Right lobe of liver (tissue), 6 donors: ENCODE measurements at regions not wholly inside any gene's neighbourhood (a gene's known extent, or its start where the extent isn't known, plus 50 kb on each side); places are given as distances from the start of the nearest gene placed in this dataset.

ENCODE experiments used
- ATAC-seq, 4 donors: fragments of 200-7000 bp; cut with Tn5 transposase; one replicate each; pipeline ENCODE4 v1.9.1; 2020; ENCODE audit warnings: mild to moderate bottlenecking in 4 of 4, moderate library complexity in 4 of 4
- DNase-seq, 3 donors: peaks; one replicate each; pipeline ENCODE4 v3.0.0-alpha.2; 2020
- H3K27ac ChIP-seq, 3 donors: fragments of 200-600 bp; one replicate each; pipeline ENCODE4 v1.8.0; 2022
- H3K27me3 ChIP-seq, 2 donors: fragments of 200-600 bp; one replicate each; pipeline ENCODE4 v1.8.0; 2022
- H3K36me3 ChIP-seq, 4 donors: fragments of 200-600 bp; sonication (generic) in 1 of 4; one replicate each; pipeline versions ENCODE4 v1.5.1 to v1.8.0; 2017 to 2022; ENCODE audit warnings: control low read depth in 1 of 4
- H3K4me1 ChIP-seq, 4 donors: fragments of 200-600 bp; sonication (generic) in 1 of 4; one replicate each; pipeline versions ENCODE4 v1.5.1 to v1.8.0; 2017 to 2022; ENCODE audit warnings: control low read depth in 1 of 4
- H3K4me3 ChIP-seq, 3 donors: fragments of 200-600 bp; one replicate each; pipeline ENCODE4 v1.8.0; 2022
- H3K9me3 ChIP-seq, 4 donors: fragments of 200-600 bp; sonication (generic) in 1 of 4; one replicate each; pipeline versions ENCODE4 v1.5.1 to v1.8.0; 2017 to 2022; ENCODE audit warnings: control low read depth in 1 of 4
- POLR2A ChIP-seq: fragments of 450-650 bp; IDR thresholded peaks from one replicate; pipeline ENCODE4 v1.6.1; 2017; ENCODE audit warnings: antibody characterized with exemption, mild to moderate bottlenecking
- WGBS: methylation state at CpG from one replicate; pipeline ENCODE4 v1.1.6; 2018; ENCODE audit warnings: low coverage, low lambda C conversion rate; ENCODE audit not compliant: insufficient coverage; ENCODE audit errors: missing lambda C conversion rate; 5-methylcytosine and 5-hydroxymethylcytosine counted together
- intact Hi-C, 2 donors: fragments of 100-400 bp; cut with DNase I; formaldehyde crosslinking; loops; one replicate each; pipeline versions ENCODE4 v1.11.2 to v1.14.1; 2022
- TF ChIP-seq, protein P1 (sequence below), 4 donors: fragments of 200-600 bp in 3 of 4; fragments of 450-650 bp in 1 of 4; IDR thresholded peaks; one replicate each; pipeline versions ENCODE4 v1.5.1 to v1.8.0; 2016 to 2022; ENCODE audit warnings: antibody characterized with exemption in 4 of 4, mild to moderate bottlenecking in 2 of 4
- donor health status: DM: no; HTN: yes; CAD: no.
- donor health status: DM: no; HTN: no; CAD: no.
- donor health status: DM: no; HTN: no; CAD: no.
- donor health status: DM: no; HTN: yes; CAD: no.
- donor health status: DM: no; HTN: yes; CAD: no.

- Histone ChIP-seq H3K9me3 (no peaks in the 10 kb centered on the region), H3K4me3 (no peak overlapping the region), H3K36me3 (no peaks in the 10 kb centered on the region), H3K27ac (no peak overlapping the region), H3K27me3 (no peaks in the 10 kb centered on the region), H3K4me1 (no peaks in the 10 kb centered on the region)
- ATAC-seq (no peak), DNase-seq (no peak)
- TF ChIP-seq POLR2A = no peak
- TF ChIP-seq, protein P1, sequence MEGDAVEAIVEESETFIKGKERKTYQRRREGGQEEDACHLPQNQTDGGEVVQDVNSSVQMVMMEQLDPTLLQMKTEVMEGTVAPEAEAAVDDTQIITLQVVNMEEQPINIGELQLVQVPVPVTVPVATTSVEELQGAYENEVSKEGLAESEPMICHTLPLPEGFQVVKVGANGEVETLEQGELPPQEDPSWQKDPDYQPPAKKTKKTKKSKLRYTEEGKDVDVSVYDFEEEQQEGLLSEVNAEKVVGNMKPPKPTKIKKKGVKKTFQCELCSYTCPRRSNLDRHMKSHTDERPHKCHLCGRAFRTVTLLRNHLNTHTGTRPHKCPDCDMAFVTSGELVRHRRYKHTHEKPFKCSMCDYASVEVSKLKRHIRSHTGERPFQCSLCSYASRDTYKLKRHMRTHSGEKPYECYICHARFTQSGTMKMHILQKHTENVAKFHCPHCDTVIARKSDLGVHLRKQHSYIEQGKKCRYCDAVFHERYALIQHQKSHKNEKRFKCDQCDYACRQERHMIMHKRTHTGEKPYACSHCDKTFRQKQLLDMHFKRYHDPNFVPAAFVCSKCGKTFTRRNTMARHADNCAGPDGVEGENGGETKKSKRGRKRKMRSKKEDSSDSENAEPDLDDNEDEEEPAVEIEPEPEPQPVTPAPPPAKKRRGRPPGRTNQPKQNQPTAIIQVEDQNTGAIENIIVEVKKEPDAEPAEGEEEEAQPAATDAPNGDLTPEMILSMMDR (IDR thresholded peaks at IDR 0.05) = no peak
- WGBS = 47% methylated on average over 2 of the region's 2 CpGs
- intact Hi-C loops = no loop called here
Observed at GRCh38 chr18:10386956-10387355, 67.5 kb upstream of the APCDD1 start.

GRCh38 chr18:10387399-10387798 lies 67.0 kb upstream of the APCDD1 start:
- H3K36me3 ChIP-seq = no peaks in the 10 kb centered on the region
- no peaks in the 10 kb centered on the region for H3K4me1 ChIP-seq
- WGBS = 60% methylated on average over 3 of the region's 3 CpGs
- TF ChIP-seq, protein P1 (IDR thresholded peaks at IDR 0.05) = no peak
- TF ChIP-seq POLR2A = no peak
- no peaks in the 10 kb centered on the region for H3K9me3 ChIP-seq
- DNase-seq (no peak), ATAC-seq (no peak)
- H3K27me3 ChIP-seq = no peaks in the 10 kb centered on the region
- no peak overlapping the region for H3K27ac ChIP-seq
- no peak overlapping the region for H3K4me3 ChIP-seq
- intact Hi-C loops = no loop called here

- Histone ChIP-seq H3K4me1 (no peaks in the 10 kb centered on the region), H3K4me3 (no peak overlapping the region), H3K27me3 (no peaks in the 10 kb centered on the region), H3K9me3 (no peaks in the 10 kb centered on the region), H3K36me3 (no peaks in the 10 kb centered on the region), H3K27ac (no peak overlapping the region)
- TF ChIP-seq, protein P1 (IDR thresholded peaks at IDR 0.05) = no peak
- no peak for TF ChIP-seq POLR2A
- ATAC-seq (no peak), DNase-seq (no peak)
- WGBS = 51% methylated on average over 2 of the region's 2 CpGs
- intact Hi-C loops = no loop called here
Observed at GRCh38 chr18:10388373-10388772, 66.1 kb upstream of the APCDD1 start.

GRCh38 chr18:10391506-10391905 lies 62.9 kb upstream of the APCDD1 start:
- Histone ChIP-seq H3K4me3 (no peak overlapping the region), H3K27ac (no peak overlapping the region), H3K36me3 (no peaks in the 10 kb centered on the region), H3K4me1 (no peaks in the 10 kb centered on the region), H3K27me3 (no peaks in the 10 kb centered on the region), H3K9me3 (no peaks in the 10 kb centered on the region)
- TF ChIP-seq, protein P1 (IDR thresholded peaks at IDR 0.05) = no peak
- TF ChIP-seq POLR2A = no peak
- DNase-seq = no peak
- no peak for ATAC-seq
- intact Hi-C loops = no loop called here

- H3K27ac ChIP-seq = no peak overlapping the region
- no peaks in the 10 kb centered on the region for H3K27me3 ChIP-seq
- no peaks in the 10 kb centered on the region for H3K36me3 ChIP-seq
- no peaks in the 10 kb centered on the region for H3K9me3 ChIP-seq
- WGBS = 78% methylated on average over 4 of the region's 4 CpGs
- ATAC-seq = no peak
- no peak for DNase-seq
- H3K4me3 ChIP-seq = no peak overlapping the region
- no peak for TF ChIP-seq POLR2A
- TF ChIP-seq, protein P1 (IDR thresholded peaks at IDR 0.05) = no peak
- intact Hi-C loops = no loop called here
- no peaks in the 10 kb centered on the region for H3K4me1 ChIP-seq
Observed at GRCh38 chr18:10397004-10397403, 57.4 kb upstream of the APCDD1 start.
